ENCODE measurements at regions not wholly inside any gene's neighbourhood (a gene's known extent, or its start where the extent isn't known, plus 50 kb on each side); places are given as distances from the start of the nearest gene placed in this dataset.
"Not testable (repeated sequence)": the region's sequence is repeated elsewhere in the genome, so short reads cannot be mapped to it uniquely, and the experiment has no call there.

DNA sequence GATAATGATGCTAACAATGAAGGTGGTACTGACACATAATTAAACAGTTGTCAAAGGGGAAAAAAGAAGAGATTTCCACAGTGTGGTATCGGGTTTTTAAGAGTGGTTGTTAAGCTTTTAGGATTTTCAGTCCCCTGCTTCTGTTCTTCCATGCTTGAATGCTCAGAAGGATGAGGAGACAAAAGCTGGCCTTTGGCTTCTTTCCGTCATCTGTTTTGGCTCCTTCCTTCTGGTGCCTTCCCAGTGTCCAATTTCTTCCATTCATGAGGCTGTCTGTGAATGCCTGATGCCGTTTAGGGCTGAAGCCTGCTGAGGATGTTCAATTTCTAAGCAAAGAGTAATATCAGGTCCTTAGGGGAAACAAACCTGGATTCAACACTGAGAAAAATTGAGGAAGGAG is 179.6 kb upstream of the GLRA1 start:
- DNase-seq = no peak

GRCh38 chr5:152102908-152103307 is 178.3 kb upstream of the GLRA1 start:
- DNase-seq = not testable (repeated sequence)

DNA sequence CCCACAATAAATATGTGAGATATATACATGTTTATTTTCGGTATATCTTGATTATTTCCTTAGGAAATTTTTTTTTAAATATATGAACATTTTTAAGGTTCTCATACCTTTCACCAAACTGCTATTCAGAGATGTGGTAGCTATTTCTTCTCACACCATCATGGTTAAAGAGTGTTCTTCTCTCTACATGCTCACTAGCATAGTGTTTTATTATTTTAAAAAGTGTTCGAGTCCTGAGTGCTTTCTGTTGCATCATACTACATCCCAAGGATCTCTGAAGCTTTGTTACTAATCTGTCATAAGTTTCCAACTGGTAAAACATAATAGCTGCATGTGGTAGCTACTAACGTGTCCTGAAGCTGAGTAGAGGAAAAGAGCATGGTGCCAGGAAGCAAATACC is 177.4 kb upstream of the GLRA1 start:
- no peak for DNase-seq

DNA sequence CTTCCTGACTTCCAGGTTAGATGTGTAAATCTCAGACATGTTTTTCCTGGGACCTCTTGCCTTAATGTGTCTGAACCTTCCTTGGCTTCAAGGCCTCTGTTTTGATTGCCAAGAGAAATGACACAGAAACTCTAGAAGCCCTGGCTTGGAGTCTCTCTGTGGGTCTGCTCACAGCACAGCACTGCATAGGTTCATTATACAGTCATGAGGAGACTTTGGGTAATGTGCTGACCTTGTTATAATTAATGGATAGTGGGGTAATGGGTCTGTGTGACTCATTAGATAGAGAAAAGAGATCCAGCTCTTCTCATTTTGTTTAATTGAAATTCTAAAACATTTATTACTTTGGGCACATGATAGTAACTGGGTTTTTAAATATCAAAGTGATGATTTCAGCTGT is 175.8 kb upstream of the GLRA1 start:
- no peak for DNase-seq

GRCh38 chr5:152097128-152097527 is 172.5 kb upstream of the GLRA1 start:
- no peak for DNase-seq

GRCh38 chr5:152094716-152095115 is 170.1 kb upstream of the GLRA1 start:
- DNase-seq = no peak

- no peak for DNase-seq
These were observed 169.4 kb upstream of the GLRA1 start for GRCh38 chr5:152094060-152094459.

DNA sequence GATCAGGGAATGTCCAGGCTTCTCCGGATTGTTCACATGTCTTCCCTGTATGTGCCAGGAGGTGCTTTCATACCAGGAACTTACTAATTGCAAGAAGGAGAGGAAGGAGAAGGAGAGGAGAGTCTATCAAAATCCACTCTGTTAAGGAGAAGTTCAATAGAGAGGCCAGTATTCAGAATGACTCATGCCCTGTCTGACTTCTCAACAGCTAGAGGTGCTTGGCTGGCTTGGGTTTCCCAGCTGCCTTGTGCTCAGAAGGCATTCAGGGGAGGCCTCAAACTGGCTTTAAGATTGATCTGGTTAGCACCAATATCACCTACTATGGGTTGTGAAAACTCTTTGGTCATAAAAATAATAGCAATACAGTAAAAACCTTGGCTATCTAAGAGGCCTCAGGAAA is 167.9 kb upstream of the GLRA1 start:
- no peak for DNase-seq

GRCh38 chr5:152089644-152090043 is 165.0 kb upstream of the GLRA1 start:
- no peak for DNase-seq

DNA sequence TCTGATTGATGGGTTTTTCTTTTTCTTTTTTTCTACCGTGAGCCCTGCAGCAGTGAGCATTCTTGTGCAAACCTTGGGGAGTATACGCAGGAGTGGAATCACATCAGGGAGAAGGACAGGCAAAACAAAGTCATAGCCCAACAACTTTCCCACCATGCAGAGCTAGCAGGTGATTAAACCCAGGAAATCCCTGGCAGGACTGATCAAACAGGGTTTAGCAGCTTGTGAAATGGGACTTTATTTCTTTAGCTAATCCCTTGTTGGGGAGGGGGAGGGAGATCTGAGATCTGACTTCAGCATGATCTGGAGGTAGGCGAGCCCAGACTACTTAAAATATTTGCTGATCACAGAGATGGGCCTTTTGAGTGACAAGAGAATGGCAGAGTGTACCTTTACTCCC is 162.0 kb upstream of the GLRA1 start:
- no peak for DNase-seq

DNA sequence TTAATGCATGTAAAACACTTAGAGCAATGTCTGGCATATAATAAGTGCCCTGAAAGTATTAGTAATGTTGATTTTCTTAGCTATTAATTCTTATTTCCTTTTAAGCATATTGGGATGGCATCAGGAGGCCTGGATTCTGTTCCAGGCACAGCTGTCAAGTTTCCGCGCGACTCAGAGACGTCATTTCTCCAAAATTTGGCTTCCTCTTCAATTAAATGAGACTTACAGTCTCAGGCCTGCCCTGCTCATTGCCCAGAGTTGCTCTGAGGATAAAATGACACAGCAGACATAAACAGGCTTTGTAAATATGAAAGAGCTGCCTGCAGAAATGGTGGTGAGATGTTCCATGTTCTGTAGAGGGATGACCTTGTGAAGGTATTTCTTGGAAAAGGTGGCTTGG is 159.8 kb upstream of the GLRA1 start:
- no peak for DNase-seq

GRCh38 chr5:152083231-152083630 is 158.6 kb upstream of the GLRA1 start:
- no peak for DNase-seq

DNA sequence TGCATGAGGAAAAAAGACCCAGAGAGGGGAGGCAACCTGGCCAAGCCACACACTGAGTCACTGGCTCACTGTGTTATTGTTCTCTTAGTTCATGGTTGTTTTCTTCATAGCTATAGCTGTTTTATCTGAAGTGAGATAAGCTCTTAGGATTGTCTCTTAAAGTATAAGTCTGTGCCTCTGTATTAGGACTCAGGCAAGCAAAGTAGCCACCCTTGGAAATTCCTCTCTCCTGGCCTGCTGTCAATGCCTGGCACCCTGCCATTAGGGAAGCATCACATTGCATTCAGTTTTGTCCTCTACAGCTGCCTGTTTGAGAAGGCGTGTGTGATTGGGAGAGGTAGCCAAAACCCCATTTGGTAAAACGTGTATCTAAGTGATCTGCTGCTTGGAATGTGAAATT is 147.4 kb upstream of the GLRA1 start:
- peak; percentile 23 for DNase-seq

- DNase-seq = no peak
These were observed 145.9 kb upstream of the GLRA1 start for GRCh38 chr5:152070591-152070990.

DNA sequence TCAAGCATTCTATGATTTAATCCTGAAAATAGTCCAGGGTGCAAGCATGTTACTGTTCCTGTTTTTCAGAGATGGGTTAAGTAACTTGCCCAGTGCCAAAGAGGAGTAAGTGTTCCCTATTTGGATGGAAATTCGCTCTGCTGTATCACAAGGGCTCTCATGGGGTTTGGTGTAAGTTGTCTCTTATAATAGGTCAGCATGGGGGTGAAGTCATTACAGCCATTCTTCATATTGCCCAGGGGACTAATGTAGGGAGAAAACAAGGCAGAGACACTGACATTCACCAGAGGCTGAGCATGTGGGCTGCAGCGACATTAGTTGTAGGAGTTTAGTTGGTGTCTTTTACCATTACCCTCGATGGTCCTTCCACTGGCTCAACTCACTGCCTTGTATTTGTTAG is 142.1 kb upstream of the GLRA1 start:
- DNase-seq = no peak

- DNase-seq = no peak
These were observed 138.4 kb upstream of the GLRA1 start for GRCh38 chr5:152063004-152063403.

- DNase-seq = no peak
These were observed 136.4 kb upstream of the GLRA1 start for GRCh38 chr5:152061095-152061494.

- DNase-seq = no peak
These were observed 133.6 kb upstream of the GLRA1 start for GRCh38 chr5:152058267-152058666.

DNA sequence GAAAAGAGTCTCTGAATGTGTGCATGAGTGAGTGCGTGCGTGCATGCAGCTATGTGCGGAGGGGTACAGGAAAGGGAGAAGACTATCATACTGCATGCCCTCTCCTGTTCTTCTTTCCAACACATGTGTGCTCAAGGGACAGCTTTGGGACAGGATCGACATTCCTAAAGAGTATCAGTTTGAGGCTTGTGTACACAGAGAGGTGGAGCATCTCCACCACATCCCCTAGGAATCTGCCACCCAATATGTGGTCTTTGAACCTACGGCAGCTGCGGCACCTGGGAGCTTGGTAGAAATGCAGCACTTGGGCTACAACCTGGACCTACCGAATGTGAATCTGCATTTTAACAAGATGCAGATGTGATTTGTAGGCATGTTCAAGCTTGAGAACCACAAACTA is 132.3 kb upstream of the GLRA1 start:
- DNase-seq = no peak

DNA sequence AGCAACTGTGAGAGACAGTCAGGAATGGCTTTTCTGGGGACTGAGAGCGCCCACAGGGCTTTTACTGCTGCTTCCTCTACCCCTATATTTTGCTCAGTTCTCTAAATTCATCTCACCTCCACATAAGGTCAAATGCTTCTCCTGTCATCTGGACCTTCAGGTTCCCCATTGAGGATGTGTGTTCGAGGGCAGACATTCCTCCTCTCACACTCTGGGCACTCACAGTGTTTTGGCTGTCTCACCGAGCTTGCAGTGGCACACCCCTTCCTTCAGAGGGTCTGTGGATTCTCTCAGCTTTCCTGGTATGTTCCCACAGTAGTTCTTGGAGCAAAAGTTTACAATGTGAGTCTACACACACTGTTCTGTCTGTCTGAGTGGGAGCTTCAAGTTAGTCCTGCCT is 127.8 kb upstream of the GLRA1 start:
- no peak for DNase-seq

DNA sequence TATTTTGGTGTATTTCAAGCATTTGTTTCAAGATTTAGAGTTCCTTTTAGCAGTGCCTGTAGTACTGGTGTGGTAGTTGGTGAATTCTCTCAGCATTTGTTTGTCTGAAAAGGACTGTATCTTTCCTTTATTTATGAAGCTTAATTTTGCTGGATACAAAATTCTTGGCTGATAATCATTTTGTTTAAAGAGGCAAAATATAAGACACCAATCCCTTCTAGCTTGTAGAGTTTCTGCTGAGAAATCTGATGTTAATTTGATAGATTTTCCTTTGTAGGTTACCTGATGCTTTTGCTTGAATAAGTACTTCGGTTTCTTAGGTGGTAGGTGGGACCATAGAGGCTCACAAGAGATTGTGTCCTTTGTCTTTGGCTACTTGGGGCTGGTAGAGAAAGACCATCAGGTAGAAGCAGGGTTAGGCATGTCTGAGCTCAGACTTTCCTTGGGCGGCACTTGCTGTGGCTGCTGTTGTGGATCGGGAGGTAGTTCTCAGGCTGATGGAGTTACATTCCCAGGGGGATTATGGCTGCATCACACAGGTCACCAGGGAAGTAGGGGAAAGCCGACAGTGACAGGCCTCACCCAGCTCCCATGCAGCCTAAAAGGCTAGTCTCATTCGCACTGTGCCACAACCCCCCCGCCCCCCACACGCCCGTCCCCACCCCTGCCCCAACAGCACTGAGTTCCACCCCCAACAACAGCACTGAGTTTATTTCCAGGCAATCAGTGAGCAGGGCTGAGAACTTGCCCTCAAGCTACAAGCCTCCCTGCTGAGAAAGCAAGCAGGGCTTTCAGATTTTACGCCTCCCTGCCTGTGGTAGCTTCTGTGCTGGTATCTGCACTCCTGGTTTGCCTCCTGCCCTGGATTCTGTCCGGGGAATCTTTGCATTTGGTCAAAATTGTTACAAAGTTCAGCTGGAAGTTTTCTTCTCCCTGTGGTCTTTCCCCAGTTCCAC is 127.1 kb upstream of the GLRA1 start:
- no peak for DNase-seq

- DNase-seq = no peak
These were observed 121.7 kb upstream of the GLRA1 start for GRCh38 chr5:152046361-152046760.

- DNase-seq = not testable (repeated sequence)
These were observed 114.2 kb upstream of the GLRA1 start for GRCh38 chr5:152038856-152039255.

DNA sequence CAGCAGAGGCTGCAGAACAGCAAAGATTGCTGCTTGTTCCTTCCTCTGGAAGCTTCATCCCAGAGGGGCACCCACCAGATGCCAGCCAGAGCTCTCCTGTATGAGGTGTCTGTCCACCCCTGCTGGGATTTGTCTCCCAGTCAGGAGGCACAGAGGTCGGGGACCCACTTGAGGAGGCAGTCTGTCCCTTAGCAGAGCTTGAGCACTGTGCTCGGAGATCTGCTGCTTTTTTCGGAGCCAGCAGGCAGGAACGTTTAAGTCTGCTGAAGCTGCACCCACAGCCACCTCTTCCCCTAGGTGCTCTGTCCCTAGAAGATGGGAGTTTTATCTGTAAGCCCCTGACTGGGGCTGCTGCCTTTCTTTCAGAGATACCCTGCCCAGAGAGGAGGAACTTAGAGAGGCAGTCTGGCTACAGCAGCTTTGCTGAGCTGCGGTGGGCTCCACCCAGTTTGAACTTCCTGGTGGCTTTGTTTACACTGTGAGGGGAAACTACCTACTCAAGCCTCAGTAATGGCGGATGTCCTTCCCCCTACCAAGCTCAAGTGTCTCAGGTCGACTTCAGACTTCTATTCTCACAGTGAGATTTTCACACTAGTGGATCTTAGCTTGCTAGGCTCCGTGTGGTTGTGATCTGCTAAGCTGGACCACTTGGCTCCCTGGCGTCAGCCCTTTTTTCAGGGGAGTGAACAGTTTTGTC is 101.8 kb upstream of the GLRA1 start:
- DNase-seq = not testable (repeated sequence)
